ENCODE measurements at regions not wholly inside any gene's neighbourhood (a gene's known extent, or its start where the extent isn't known, plus 50 kb on each side); places are given as distances from the start of the nearest gene placed in this dataset.
"Not testable (repeated sequence)": the region's sequence is repeated elsewhere in the genome, so short reads cannot be mapped to it uniquely, and the experiment has no call there.

DNA sequence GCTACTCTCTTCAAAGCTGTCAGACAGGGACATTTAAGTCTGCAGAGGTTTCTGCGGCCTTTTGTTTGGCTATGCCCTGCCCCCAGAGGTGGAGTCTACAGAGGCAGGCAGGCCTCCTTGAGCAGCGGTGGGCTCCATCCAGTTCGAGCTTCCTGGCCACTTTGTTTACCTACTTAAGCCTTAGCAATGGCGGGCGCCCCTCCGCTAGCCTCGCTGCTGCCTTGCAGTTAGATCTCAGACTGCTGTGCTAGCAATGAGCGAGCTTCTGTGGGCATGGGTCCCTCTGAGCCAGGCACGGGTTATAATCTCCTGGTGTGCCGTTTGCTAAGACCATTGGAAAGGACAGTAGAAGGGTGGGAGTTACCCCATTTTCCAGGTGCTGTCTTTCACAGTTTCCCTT lies 924.9 kb upstream of the C9orf72 start:
- not testable (repeated sequence) for TF ChIP-seq ZNF146 (tag by site-specific recombination; IDR thresholded peaks at IDR 0.05); RBAK (tag by site-specific recombination; IDR thresholded peaks at IDR 0.05); SP2 (tag by site-specific recombination; IDR thresholded peaks at IDR 0.05); ZSCAN30 (tag by site-specific recombination; IDR thresholded peaks at IDR 0.05); GLI2 (tag by site-specific recombination; IDR thresholded peaks at IDR 0.05; ENCODE audit: borderline replicate concordance, low read depth); REST (tag by site-specific recombination; IDR thresholded peaks at IDR 0.05)
- TF ChIP-seq, protein P1, sequence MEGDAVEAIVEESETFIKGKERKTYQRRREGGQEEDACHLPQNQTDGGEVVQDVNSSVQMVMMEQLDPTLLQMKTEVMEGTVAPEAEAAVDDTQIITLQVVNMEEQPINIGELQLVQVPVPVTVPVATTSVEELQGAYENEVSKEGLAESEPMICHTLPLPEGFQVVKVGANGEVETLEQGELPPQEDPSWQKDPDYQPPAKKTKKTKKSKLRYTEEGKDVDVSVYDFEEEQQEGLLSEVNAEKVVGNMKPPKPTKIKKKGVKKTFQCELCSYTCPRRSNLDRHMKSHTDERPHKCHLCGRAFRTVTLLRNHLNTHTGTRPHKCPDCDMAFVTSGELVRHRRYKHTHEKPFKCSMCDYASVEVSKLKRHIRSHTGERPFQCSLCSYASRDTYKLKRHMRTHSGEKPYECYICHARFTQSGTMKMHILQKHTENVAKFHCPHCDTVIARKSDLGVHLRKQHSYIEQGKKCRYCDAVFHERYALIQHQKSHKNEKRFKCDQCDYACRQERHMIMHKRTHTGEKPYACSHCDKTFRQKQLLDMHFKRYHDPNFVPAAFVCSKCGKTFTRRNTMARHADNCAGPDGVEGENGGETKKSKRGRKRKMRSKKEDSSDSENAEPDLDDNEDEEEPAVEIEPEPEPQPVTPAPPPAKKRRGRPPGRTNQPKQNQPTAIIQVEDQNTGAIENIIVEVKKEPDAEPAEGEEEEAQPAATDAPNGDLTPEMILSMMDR (tag by site-specific recombination; IDR thresholded peaks at IDR 0.05): not testable (repeated sequence)
- TF ChIP-seq, protein P2, sequence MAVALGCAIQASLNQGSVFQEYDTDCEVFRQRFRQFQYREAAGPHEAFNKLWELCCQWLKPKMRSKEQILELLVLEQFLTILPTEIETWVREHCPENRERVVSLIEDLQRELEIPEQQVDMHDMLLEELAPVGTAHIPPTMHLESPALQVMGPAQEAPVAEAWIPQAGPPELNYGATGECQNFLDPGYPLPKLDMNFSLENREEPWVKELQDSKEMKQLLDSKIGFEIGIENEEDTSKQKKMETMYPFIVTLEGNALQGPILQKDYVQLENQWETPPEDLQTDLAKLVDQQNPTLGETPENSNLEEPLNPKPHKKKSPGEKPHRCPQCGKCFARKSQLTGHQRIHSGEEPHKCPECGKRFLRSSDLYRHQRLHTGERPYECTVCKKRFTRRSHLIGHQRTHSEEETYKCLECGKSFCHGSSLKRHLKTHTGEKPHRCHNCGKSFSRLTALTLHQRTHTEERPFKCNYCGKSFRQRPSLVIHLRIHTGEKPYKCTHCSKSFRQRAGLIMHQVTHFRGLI (tag by site-specific recombination; IDR thresholded peaks at IDR 0.05): not testable (repeated sequence)
- TF ChIP-seq, protein P3, sequence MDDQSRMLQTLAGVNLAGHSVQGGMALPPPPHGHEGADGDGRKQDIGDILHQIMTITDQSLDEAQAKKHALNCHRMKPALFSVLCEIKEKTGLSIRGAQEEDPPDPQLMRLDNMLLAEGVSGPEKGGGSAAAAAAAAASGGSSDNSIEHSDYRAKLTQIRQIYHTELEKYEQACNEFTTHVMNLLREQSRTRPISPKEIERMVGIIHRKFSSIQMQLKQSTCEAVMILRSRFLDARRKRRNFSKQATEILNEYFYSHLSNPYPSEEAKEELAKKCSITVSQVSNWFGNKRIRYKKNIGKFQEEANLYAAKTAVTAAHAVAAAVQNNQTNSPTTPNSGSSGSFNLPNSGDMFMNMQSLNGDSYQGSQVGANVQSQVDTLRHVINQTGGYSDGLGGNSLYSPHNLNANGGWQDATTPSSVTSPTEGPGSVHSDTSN (CRISPR knock-in tag; IDR thresholded peaks at IDR 0.05): not testable (repeated sequence)

Measured in HEK293 (cell line).